A549 (cell line): ENCODE measurements at regions not wholly inside any gene's neighbourhood (a gene's known extent, or its start where the extent isn't known, plus 50 kb on each side); places are given as distances from the start of the nearest gene placed in this dataset.

ENCODE experiments used
- ATAC-seq, 2 experiments: fragments of 200-7000 bp in 1 of 2; fragments of >200 bp in 1 of 2; cut with Nextera tagmentation in 1 of 2; cut with Tn5 transposase in 1 of 2; 3 replicates each; pipeline versions ENCODE4 v1.8.0 to v1.9.1; 2018 to 2020; ENCODE audit warnings: mild to moderate bottlenecking in 1 of 2, moderate library complexity in 1 of 2
- CTCF ChIA-PET: fragments of 300-600 bp; sonication (Branson Sonifier 250); formaldehyde crosslinking; extraction: SDS; loops from one replicate; lab custom pipeline; 2021; ENCODE audit warnings: antibody characterized with exemption, inconsistent platforms; lab: Yijun Ruan, JAX
- POLR2A ChIA-PET: fragments of 350-600 bp; formaldehyde crosslinking; extraction: SDS; loops from one replicate; lab custom pipeline; 2021; ENCODE audit warnings: antibody characterized with exemption, inconsistent platforms; lab: Yijun Ruan, JAX
- DNase-seq, 2 experiments: peaks; one replicate each; pipeline versions ENCODE4 v3.0.0 to v3.0.0-alpha.2; 2011 to 2016; ENCODE audit warnings: low read depth in 1 of 2, low spot score in 1 of 2
- FAIRE-seq: peaks from 2 replicates; lab custom pipeline; 2011; peaks lifted over from hg19 to GRCh38; lab: Jason Lieb, UNC
- H3K27ac ChIP-seq, 2 experiments: fragments of >200 bp; sonication (Bioruptor Twin); formaldehyde crosslinking; 3 replicates each; pipeline ENCODE4 v1.5.1; 2016 to 2017
- H3K4me1 ChIP-seq: fragments of >200 bp; sonication (Bioruptor Twin); formaldehyde crosslinking; 3 replicates; pipeline ENCODE4 v1.6.1; 2016
- H3K4me2 ChIP-seq: fragments of >200 bp; sonication (Bioruptor Twin); formaldehyde crosslinking; 3 replicates; pipeline ENCODE4 v1.6.1; 2016
- H3K4me3 ChIP-seq: fragments of >200 bp; sonication (Bioruptor Twin); formaldehyde crosslinking; 3 replicates; pipeline ENCODE4 v1.5.1; 2016
- H3K9me3 ChIP-seq: fragments of >200 bp; sonication (Bioruptor Twin); formaldehyde crosslinking; 3 replicates; pipeline ENCODE4 v1.6.1; 2016
- EHF ChIP-seq: fragments of 250-450 bp; sonication (Bioruptor Pico); IDR thresholded peaks from 2 replicates; pipeline ENCODE4 v1.5.0; 2020; ENCODE audit warnings: mild to moderate bottlenecking
- EP300 ChIP-seq, 2 experiments: fragments of >200 bp; sonication (Bioruptor Twin); formaldehyde crosslinking; IDR thresholded peaks; 2 replicates in 1 of 2; 3 replicates in 1 of 2; pipeline ENCODE4 v1.6.1; 2016 to 2017
- HOXA7 ChIP-seq: fragments of 250-450 bp; sonication (Bioruptor Pico); IDR thresholded peaks from 2 replicates; pipeline ENCODE4 v1.5.0; 2020; ENCODE audit warnings: mild to moderate bottlenecking, moderate library complexity
- HOXB13 ChIP-seq: fragments of 250-450 bp; sonication (Bioruptor Pico); IDR thresholded peaks from 2 replicates; pipeline ENCODE4 v1.5.0; 2020; ENCODE audit warnings: low read depth, mild to moderate bottlenecking, moderate library complexity
- HOXB5 ChIP-seq: fragments of 250-450 bp; sonication (Bioruptor Pico); IDR thresholded peaks from 2 replicates; pipeline ENCODE4 v1.5.0; 2020; ENCODE audit warnings: mild to moderate bottlenecking, moderate library complexity
- JUN ChIP-seq, 2 experiments: fragments of >200 bp; sonication (Bioruptor Twin); formaldehyde crosslinking; IDR thresholded peaks; 2 replicates in 1 of 2; 3 replicates in 1 of 2; pipeline ENCODE4 v1.6.1; 2016 to 2017
- JUNB ChIP-seq: fragments of >200 bp; sonication (Bioruptor Twin); formaldehyde crosslinking; IDR thresholded peaks from 2 replicates; pipeline ENCODE4 v1.6.1; 2016
- KDM5A ChIP-seq: fragments of 200-600 bp; sonication (generic); IDR thresholded peaks from 2 replicates; pipeline ENCODE4 v1.6.1; 2016; ENCODE audit warnings: antibody characterized with exemption, mild to moderate bottlenecking
- MAFK ChIP-seq: fragments of 450-650 bp; IDR thresholded peaks from 2 replicates; pipeline ENCODE4 v1.6.1; 2014; ENCODE audit not compliant: partially characterized antibody
- POLR2AphosphoS2 ChIP-seq: conservative IDR thresholded peaks from 2 replicates; pipeline ENCODE4 v1.6.1; 2012; ENCODE audit warnings: low read length, improper control_type of control experiment, inconsistent platforms
- RNF2 ChIP-seq: fragments of 200-600 bp; sonication (generic); IDR thresholded peaks from 2 replicates; pipeline ENCODE4 v1.6.1; 2016; ENCODE audit warnings: low read depth, mild to moderate bottlenecking, antibody characterized with exemption, moderate library complexity, borderline replicate concordance
- SMC3 ChIP-seq: fragments of >200 bp; sonication (Bioruptor Twin); formaldehyde crosslinking; IDR thresholded peaks from 3 replicates; pipeline ENCODE4 v1.6.1; 2018; ENCODE audit warnings: inconsistent platforms
- TP53 ChIP-seq: fragments of 250-450 bp; sonication (Bioruptor Pico); IDR thresholded peaks from 2 replicates; pipeline ENCODE4 v1.5.0; 2021; ENCODE audit warnings: mild to moderate bottlenecking, moderate library complexity
- ZFP36 ChIP-seq: fragments of 450-650 bp; IDR thresholded peaks from 2 replicates; pipeline ENCODE4 v1.6.1; 2014; ENCODE audit warnings: borderline replicate concordance; ENCODE audit not compliant: partially characterized antibody
- ZSCAN20 ChIP-seq: fragments of 250-450 bp; sonication (Bioruptor Pico); IDR thresholded peaks from 2 replicates; pipeline ENCODE4 v1.8.0; 2022; ENCODE audit warnings: mild to moderate bottlenecking, moderate library complexity
- WGBS: methylation state at CpG from one replicate; pipeline ENCODE4 v1.1.6; 2017; ENCODE audit errors: missing lambda C conversion rate; 5-methylcytosine and 5-hydroxymethylcytosine counted together
- TF ChIP-seq, protein P1 (sequence below): IDR thresholded peaks from 2 replicates; pipeline ENCODE4 v1.6.1; 2012
- TF ChIP-seq, protein P2 (sequence below): fragments of 150-350 bp; IDR thresholded peaks from 2 replicates; pipeline ENCODE4 v1.6.1; 2014; ENCODE audit warnings: low read depth, mild to moderate bottlenecking, low read length
- TF ChIP-seq, protein P3 (sequence below): IDR thresholded peaks from 2 replicates; pipeline ENCODE4 v1.6.1; 2012
- TF ChIP-seq, protein P4 (sequence below): fragments of 200-600 bp; sonication (generic); IDR thresholded peaks from 2 replicates; pipeline ENCODE4 v1.6.1; 2016; ENCODE audit warnings: antibody characterized with exemption, mild to moderate bottlenecking, moderate library complexity
- TF ChIP-seq, protein P5 (sequence below): fragments of 250-450 bp; sonication (Bioruptor Pico); IDR thresholded peaks from 2 replicates; pipeline ENCODE4 v1.5.0; 2021; ENCODE audit warnings: mild to moderate bottlenecking, moderate library complexity, borderline replicate concordance

DNA sequence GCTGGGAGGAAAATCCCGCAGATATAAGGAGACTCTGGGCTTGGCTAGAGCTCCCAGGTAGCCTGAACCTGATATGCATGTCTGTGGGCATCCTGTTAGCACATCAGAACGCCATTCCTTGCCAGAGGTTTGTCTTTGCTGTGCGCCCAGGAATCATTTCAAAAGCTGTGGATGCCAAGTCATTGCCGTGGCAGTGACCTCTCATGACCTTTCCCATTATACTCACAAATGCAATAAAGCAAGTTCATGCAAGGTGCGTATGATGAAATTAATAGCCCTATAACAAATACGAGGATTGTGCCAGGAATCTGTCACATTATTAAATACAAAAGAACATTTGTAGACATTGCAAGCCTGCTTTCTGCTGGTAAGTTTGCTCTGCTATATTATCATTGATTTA lies 229.1 kb upstream of the PELI2 start (continued):
- TF ChIP-seq, protein P1, sequence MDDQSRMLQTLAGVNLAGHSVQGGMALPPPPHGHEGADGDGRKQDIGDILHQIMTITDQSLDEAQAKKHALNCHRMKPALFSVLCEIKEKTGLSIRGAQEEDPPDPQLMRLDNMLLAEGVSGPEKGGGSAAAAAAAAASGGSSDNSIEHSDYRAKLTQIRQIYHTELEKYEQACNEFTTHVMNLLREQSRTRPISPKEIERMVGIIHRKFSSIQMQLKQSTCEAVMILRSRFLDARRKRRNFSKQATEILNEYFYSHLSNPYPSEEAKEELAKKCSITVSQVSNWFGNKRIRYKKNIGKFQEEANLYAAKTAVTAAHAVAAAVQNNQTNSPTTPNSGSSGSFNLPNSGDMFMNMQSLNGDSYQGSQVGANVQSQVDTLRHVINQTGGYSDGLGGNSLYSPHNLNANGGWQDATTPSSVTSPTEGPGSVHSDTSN: no peak
- no peak for TF ChIP-seq HOXB13 (CRISPR knock-in tag)

DNA sequence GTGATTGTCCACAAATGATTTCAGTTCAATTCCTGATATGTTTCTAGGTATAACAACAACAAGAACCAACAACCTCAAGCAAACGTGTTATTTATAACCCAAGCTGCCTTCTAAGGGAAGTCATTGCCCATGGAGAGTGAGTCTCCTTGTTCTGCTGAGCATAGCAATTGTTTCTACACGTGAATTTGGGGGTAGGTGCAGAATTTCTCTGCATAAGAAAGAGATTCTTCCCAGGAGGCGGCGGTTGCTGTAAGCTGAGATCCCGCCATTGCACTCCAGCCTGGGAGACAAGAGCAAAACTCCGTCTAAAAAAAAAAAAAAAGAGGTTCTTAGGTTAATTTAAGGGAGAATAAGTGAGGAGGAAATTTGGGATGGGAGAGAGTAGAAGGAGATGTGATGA lies 226.5 kb upstream of the PELI2 start:
- 65% methylated on average over 6 of the region's 6 CpGs for WGBS
- FAIRE-seq (no peak), DNase-seq (no peak), ATAC-seq (no peak)
- Histone ChIP-seq H3K4me3 (no peak overlapping the region), H3K27ac (no peak overlapping the region), H3K4me2 (no peak overlapping the region), H3K4me1 (peaks cover 15% of the 10 kb centered on the region), H3K9me3 (no peaks in the 10 kb centered on the region)
- TF ChIP-seq POLR2AphosphoS2 (no peak), TP53 (no peak), KDM5A (no peak), EP300 (IDR thresholded peaks at IDR 0.05) (no peak), HOXA7 (no peak), JUNB (no peak), RNF2 (no peak), ZFP36 (no peak), ZSCAN20 (CRISPR knock-in tag) (no peak), JUN (IDR thresholded peaks at IDR 0.05) (no peak), MAFK (no peak), EHF (CRISPR knock-in tag) (no peak), HOXB5 (no peak), SMC3 (no peak)
- TF ChIP-seq, protein P2, sequence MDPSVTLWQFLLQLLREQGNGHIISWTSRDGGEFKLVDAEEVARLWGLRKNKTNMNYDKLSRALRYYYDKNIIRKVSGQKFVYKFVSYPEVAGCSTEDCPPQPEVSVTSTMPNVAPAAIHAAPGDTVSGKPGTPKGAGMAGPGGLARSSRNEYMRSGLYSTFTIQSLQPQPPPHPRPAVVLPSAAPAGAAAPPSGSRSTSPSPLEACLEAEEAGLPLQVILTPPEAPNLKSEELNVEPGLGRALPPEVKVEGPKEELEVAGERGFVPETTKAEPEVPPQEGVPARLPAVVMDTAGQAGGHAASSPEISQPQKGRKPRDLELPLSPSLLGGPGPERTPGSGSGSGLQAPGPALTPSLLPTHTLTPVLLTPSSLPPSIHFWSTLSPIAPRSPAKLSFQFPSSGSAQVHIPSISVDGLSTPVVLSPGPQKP: no peak
- TF ChIP-seq, protein P3, sequence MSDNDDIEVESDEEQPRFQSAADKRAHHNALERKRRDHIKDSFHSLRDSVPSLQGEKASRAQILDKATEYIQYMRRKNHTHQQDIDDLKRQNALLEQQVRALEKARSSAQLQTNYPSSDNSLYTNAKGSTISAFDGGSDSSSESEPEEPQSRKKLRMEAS: no peak
- TF ChIP-seq, protein P4, sequence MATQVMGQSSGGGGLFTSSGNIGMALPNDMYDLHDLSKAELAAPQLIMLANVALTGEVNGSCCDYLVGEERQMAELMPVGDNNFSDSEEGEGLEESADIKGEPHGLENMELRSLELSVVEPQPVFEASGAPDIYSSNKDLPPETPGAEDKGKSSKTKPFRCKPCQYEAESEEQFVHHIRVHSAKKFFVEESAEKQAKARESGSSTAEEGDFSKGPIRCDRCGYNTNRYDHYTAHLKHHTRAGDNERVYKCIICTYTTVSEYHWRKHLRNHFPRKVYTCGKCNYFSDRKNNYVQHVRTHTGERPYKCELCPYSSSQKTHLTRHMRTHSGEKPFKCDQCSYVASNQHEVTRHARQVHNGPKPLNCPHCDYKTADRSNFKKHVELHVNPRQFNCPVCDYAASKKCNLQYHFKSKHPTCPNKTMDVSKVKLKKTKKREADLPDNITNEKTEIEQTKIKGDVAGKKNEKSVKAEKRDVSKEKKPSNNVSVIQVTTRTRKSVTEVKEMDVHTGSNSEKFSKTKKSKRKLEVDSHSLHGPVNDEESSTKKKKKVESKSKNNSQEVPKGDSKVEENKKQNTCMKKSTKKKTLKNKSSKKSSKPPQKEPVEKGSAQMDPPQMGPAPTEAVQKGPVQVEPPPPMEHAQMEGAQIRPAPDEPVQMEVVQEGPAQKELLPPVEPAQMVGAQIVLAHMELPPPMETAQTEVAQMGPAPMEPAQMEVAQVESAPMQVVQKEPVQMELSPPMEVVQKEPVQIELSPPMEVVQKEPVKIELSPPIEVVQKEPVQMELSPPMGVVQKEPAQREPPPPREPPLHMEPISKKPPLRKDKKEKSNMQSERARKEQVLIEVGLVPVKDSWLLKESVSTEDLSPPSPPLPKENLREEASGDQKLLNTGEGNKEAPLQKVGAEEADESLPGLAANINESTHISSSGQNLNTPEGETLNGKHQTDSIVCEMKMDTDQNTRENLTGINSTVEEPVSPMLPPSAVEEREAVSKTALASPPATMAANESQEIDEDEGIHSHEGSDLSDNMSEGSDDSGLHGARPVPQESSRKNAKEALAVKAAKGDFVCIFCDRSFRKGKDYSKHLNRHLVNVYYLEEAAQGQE: no peak
- TF ChIP-seq, protein P5, sequence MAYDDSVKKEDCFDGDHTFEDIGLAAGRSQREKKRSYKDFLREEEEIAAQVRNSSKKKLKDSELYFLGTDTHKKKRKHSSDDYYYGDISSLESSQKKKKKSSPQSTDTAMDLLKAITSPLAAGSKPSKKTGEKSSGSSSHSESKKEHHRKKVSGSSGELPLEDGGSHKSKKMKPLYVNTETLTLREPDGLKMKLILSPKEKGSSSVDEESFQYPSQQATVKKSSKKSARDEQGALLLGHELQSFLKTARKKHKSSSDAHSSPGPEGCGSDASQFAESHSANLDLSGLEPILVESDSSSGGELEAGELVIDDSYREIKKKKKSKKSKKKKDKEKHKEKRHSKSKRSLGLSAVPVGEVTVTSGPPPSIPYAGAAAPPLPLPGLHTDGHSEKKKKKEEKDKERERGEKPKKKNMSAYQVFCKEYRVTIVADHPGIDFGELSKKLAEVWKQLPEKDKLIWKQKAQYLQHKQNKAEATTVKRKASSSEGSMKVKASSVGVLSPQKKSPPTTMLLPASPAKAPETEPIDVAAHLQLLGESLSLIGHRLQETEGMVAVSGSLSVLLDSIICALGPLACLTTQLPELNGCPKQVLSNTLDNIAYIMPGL (CRISPR knock-in tag): no peak
- ChIA-PET CTCF (no interaction called here), POLR2A (no interaction called here)
